ENCODE measurements at regions not wholly inside any gene's neighbourhood (a gene's known extent, or its start where the extent isn't known, plus 50 kb on each side); places are given as distances from the start of the nearest gene placed in this dataset.
"Not testable (repeated sequence)": the region's sequence is repeated elsewhere in the genome, so short reads cannot be mapped to it uniquely, and the experiment has no call there.

DNA sequence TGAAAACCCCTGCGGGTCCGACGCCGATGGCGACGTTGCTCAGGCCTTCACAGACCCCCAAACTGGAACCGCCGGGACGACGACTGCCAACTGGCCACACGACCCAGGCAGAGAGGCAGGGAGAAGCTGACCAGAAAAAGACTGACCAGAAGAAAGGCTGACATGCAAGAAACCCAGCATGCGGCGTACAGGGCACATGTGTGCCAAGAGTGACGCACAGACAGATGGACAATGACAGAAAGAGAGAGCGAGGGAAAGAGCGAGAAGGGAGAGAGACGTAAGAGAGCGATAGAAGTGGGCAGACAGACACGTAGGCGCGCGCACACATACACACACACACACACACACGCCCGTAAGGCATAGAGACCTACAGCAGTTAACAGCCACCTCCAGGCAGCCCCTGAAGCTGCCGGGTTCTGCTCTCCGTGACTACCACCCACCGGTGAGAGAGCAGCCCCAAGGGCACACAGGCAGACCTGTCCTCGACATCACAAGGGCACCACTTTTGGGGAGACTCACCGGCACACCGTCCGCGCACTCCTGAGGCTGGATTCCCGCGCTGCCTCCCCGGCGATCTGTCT is 67.2 kb upstream of the ZNF527 start:
- H3K27ac ChIP-seq (ENCODE audit: low read depth, low read length), result no peak overlapping the region
- H3K9ac ChIP-seq (ENCODE audit: low read depth in 1 of 2, low read length in 2 of 2), result no peak overlapping the region

GRCh38 chr19:37304190-37304883 is 66.6 kb upstream of the ZNF527 start:
- H3K27ac ChIP-seq (ENCODE audit: low read depth, low read length), result no peak overlapping the region
- H3K36me3 ChIP-seq (ENCODE audit: control insufficient read depth in 1 of 2, insufficient read depth in 2 of 2, low read length in 2 of 2), result no peaks in the 10 kb centered on the region
- H3K9me3 ChIP-seq (ENCODE audit: control insufficient read depth in 1 of 2, low read length in 2 of 2), result peaks cover 11 to 35% of the 10 kb centered on the region in 2 donors
- H3K27me3 ChIP-seq (ENCODE audit: control insufficient read depth in 1 of 2, insufficient read depth in 2 of 2, low read length in 2 of 2), result no peaks in the 10 kb centered on the region
- H3K4me1 ChIP-seq (ENCODE audit: control insufficient read depth in 1 of 2, insufficient read depth in 2 of 2, low read length in 2 of 2), result no peaks in the 10 kb centered on the region
- H3K9ac ChIP-seq (ENCODE audit: low read depth in 1 of 2, low read length in 2 of 2), result no peak overlapping the region
- H3K4me3 ChIP-seq (ENCODE audit: low read depth in 1 of 2, low read length in 2 of 2), result peak overlapping the region; percentile 29 to 40

More for the DNA sequence above, 67.2 kb upstream of the ZNF527 start:
- H3K4me3 ChIP-seq (ENCODE audit: low read depth in 1 of 2, low read length in 2 of 2), result peak overlapping the region; percentile 29 to 40
- peaks cover 11 to 35% of the 10 kb centered on the region in 2 donors for H3K9me3 ChIP-seq (ENCODE audit: control insufficient read depth in 1 of 2, low read length in 2 of 2)
- no peaks in the 10 kb centered on the region for H3K27me3 ChIP-seq (ENCODE audit: control insufficient read depth in 1 of 2, insufficient read depth in 2 of 2, low read length in 2 of 2)
- H3K4me1 ChIP-seq (ENCODE audit: control insufficient read depth in 1 of 2, insufficient read depth in 2 of 2, low read length in 2 of 2), result no peaks in the 10 kb centered on the region
- no peaks in the 10 kb centered on the region for H3K36me3 ChIP-seq (ENCODE audit: control insufficient read depth in 1 of 2, insufficient read depth in 2 of 2, low read length in 2 of 2)

- no peaks in the 10 kb centered on the region for H3K36me3 ChIP-seq (ENCODE audit: control insufficient read depth in 1 of 2, insufficient read depth in 2 of 2, low read length in 2 of 2)
- H3K4me1 ChIP-seq (ENCODE audit: control insufficient read depth in 1 of 2, insufficient read depth in 2 of 2, low read length in 2 of 2), result no peaks in the 10 kb centered on the region
- no peak overlapping the region for H3K27ac ChIP-seq (ENCODE audit: low read depth, low read length)
- H3K9ac ChIP-seq (ENCODE audit: low read depth in 1 of 2, low read length in 2 of 2), result no peak overlapping the region
- H3K4me3 ChIP-seq (ENCODE audit: low read depth in 1 of 2, low read length in 2 of 2), result no peak overlapping the region
- H3K9me3 ChIP-seq (ENCODE audit: control insufficient read depth in 1 of 2, low read length in 2 of 2), result peaks cover 11 to 35% of the 10 kb centered on the region in 2 donors
- no peaks in the 10 kb centered on the region for H3K27me3 ChIP-seq (ENCODE audit: control insufficient read depth in 1 of 2, insufficient read depth in 2 of 2, low read length in 2 of 2)
Observed at GRCh38 chr19:37304884-37305255, 66.0 kb upstream of the ZNF527 start.

DNA sequence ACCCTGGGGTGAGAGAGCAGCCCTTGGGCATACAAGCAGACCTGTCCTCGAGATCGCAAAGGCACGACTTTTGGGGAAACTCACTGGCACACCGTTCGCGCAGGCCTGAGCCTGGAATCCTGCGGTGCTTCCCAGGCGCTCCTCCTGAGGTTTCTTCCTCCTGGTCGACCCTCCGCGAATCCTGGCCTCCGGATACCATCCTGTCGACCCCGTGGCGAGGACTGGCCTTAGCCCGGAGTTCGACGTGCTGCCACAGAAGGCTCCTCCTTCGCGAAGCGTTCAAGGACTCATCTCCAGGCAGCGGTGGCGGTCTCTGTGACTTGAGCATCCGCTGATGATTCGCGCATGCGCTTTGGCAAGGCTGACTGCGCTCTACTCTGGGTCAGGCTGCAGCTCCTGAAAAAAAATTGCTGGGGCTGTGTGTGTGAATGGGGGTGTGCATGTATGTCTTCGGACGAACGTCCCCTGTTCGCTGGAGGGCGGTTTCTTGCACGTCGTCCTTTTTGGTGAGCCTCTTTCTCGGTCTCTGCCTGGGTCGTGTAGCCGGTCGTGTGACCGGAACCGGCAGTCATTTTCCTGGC is 64.4 kb upstream of the ZNF527 start:
- Histone ChIP-seq H3K27me3 (ENCODE audit: control insufficient read depth in 1 of 2, insufficient read depth in 2 of 2, low read length in 2 of 2) (no peaks in the 10 kb centered on the region), H3K4me1 (ENCODE audit: control insufficient read depth in 1 of 2, insufficient read depth in 2 of 2, low read length in 2 of 2) (no peaks in the 10 kb centered on the region), H3K4me3 (ENCODE audit: low read depth in 1 of 2, low read length in 2 of 2) (no peak overlapping the region), H3K9me3 (ENCODE audit: control insufficient read depth in 1 of 2, low read length in 2 of 2) (peaks cover 11 to 35% of the 10 kb centered on the region in 2 donors), H3K36me3 (ENCODE audit: control insufficient read depth in 1 of 2, insufficient read depth in 2 of 2, low read length in 2 of 2) (no peaks in the 10 kb centered on the region), H3K27ac (ENCODE audit: low read depth, low read length) (no peak overlapping the region), H3K9ac (ENCODE audit: low read depth in 1 of 2, low read length in 2 of 2) (no peak overlapping the region)

GRCh38 chr19:37309834-37310575 is 60.9 kb upstream of the ZNF527 start:
- Histone ChIP-seq H3K36me3 (ENCODE audit: control insufficient read depth in 1 of 2, insufficient read depth in 2 of 2, low read length in 2 of 2) (no peaks in the 10 kb centered on the region), H3K9ac (ENCODE audit: low read depth in 1 of 2, low read length in 2 of 2) (no peak overlapping the region), H3K4me3 (ENCODE audit: low read depth in 1 of 2, low read length in 2 of 2) (no peak overlapping the region), H3K27me3 (ENCODE audit: control insufficient read depth in 1 of 2, insufficient read depth in 2 of 2, low read length in 2 of 2) (no peaks in the 10 kb centered on the region), H3K4me1 (ENCODE audit: control insufficient read depth in 1 of 2, insufficient read depth in 2 of 2, low read length in 2 of 2) (no peaks in the 10 kb centered on the region), H3K27ac (ENCODE audit: low read depth, low read length) (no peak overlapping the region), H3K9me3 (ENCODE audit: control insufficient read depth in 1 of 2, low read length in 2 of 2) (peaks cover 2 to 19% of the 10 kb centered on the region in 2 donors)

- not testable (repeated sequence) for H3K9me3 ChIP-seq (ENCODE audit: control insufficient read depth in 1 of 2, low read length in 2 of 2); H3K4me1 ChIP-seq (ENCODE audit: control insufficient read depth in 1 of 2, insufficient read depth in 2 of 2, low read length in 2 of 2); H3K27me3 ChIP-seq (ENCODE audit: control insufficient read depth in 1 of 2, insufficient read depth in 2 of 2, low read length in 2 of 2); H3K27ac ChIP-seq (ENCODE audit: low read depth, low read length); H3K9ac ChIP-seq (ENCODE audit: low read depth in 1 of 2, low read length in 2 of 2); H3K36me3 ChIP-seq (ENCODE audit: control insufficient read depth in 1 of 2, insufficient read depth in 2 of 2, low read length in 2 of 2)
- H3K4me3 ChIP-seq (ENCODE audit: low read depth in 1 of 2, low read length in 2 of 2), result peak overlapping the region; percentile 15 to 63
Observed at GRCh38 chr19:37312531-37313334, 58.2 kb upstream of the ZNF527 start.

- H3K9ac ChIP-seq (ENCODE audit: low read depth in 1 of 2, low read length in 2 of 2), result no peak overlapping the region
- H3K4me1 ChIP-seq (ENCODE audit: control insufficient read depth in 1 of 2, insufficient read depth in 2 of 2, low read length in 2 of 2), result no peaks in the 10 kb centered on the region
- H3K27me3 ChIP-seq (ENCODE audit: control insufficient read depth in 1 of 2, insufficient read depth in 2 of 2, low read length in 2 of 2), result no peaks in the 10 kb centered on the region
- no peaks in the 10 kb centered on the region for H3K36me3 ChIP-seq (ENCODE audit: control insufficient read depth in 1 of 2, insufficient read depth in 2 of 2, low read length in 2 of 2)
- no peak overlapping the region for H3K27ac ChIP-seq (ENCODE audit: low read depth, low read length)
- H3K9me3 ChIP-seq (ENCODE audit: control insufficient read depth in 1 of 2, low read length in 2 of 2), result no peaks in the 10 kb centered on the region
- H3K4me3 ChIP-seq (ENCODE audit: low read depth in 1 of 2, low read length in 2 of 2), result peak overlapping the region; percentile 15 to 63
Observed at GRCh38 chr19:37313335-37313627, 57.6 kb upstream of the ZNF527 start.

DNA sequence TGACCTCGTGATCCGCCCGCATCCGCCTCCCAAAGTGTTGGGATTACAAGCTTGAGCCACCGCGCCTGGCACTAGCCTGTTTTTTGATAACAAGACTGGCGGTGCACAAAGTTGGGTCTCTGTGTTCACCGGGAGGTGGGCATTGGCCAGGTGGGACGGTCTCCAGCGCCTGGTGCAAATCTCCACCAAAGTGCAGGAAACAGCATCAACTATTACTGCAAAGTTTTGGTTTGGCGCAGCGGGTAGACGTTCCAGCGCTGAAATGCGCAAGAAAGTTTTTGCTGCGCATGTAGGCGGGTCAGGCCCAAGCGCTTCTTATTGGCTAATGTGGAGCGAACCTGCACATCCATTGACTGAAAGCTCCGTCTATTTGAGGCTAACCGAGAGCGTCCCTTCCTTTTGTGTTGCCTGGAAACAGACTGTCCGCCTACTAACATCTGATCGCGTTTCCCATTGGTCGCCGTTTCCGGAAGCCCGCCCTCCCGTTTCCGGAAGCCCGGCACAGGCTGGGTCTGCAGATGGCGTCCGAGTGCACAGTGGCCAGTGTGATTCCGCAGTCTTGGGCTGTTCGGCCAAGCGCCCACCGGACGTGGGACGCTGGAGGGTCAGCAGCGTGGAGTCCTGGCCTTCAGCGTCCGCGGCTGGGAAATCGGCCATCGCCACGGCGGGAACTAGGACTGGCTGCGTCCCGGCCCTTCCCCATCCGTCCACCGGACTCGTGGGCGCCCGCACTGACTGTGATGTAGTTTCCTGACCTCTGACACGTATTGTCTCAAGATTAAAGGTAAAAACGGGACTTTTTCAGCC is 53.3 kb upstream of the ZNF527 start:
- Histone ChIP-seq H3K4me1 (ENCODE audit: control insufficient read depth in 1 of 2, insufficient read depth in 2 of 2, low read length in 2 of 2) (no peaks in the 10 kb centered on the region), H3K4me3 (ENCODE audit: low read depth in 1 of 2, low read length in 2 of 2) (peak overlapping the region; percentile 91 to 100), H3K9ac (ENCODE audit: low read depth in 1 of 2, low read length in 2 of 2) (peak overlapping the region; percentile 62 to 95), H3K9me3 (ENCODE audit: control insufficient read depth in 1 of 2, low read length in 2 of 2) (peaks cover 0 to 4% of the 10 kb centered on the region in 2 donors), H3K27ac (ENCODE audit: low read depth, low read length) (peak overlapping the region; percentile 82), H3K27me3 (ENCODE audit: control insufficient read depth in 1 of 2, insufficient read depth in 2 of 2, low read length in 2 of 2) (no peaks in the 10 kb centered on the region), H3K36me3 (ENCODE audit: control insufficient read depth in 1 of 2, insufficient read depth in 2 of 2, low read length in 2 of 2) (no peaks in the 10 kb centered on the region)

DNA sequence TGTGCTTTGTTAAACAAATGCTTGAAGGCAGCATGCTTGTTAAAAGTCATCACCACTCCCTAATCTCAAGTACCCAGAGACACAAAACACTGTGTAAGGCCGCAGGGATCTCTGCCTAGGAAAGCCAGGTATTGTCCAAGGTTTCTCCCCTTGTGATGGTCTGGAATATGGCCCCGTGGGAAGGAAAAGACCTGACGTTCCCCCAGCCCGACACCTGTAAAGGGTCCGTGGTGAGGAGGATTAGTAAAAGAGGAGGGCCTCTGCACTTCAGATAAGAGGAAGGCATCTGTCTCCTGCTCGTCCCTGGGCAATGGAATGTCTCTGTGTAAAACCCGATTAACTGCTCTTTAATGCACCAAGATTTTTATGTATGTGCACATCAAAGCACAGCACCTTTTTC is 49.9 kb upstream of the ZNF527 start:
- H3K36me3 ChIP-seq (ENCODE audit: control insufficient read depth in 1 of 2, insufficient read depth in 2 of 2, low read length in 2 of 2), result peaks cover 0 to 19% of the 10 kb centered on the region in 2 donors
- not testable (repeated sequence) for H3K4me1 ChIP-seq (ENCODE audit: control insufficient read depth in 1 of 2, insufficient read depth in 2 of 2, low read length in 2 of 2); H3K9ac ChIP-seq (ENCODE audit: low read depth in 1 of 2, low read length in 2 of 2); H3K4me3 ChIP-seq (ENCODE audit: low read depth in 1 of 2, low read length in 2 of 2); H3K9me3 ChIP-seq (ENCODE audit: control insufficient read depth in 1 of 2, low read length in 2 of 2); H3K27me3 ChIP-seq (ENCODE audit: control insufficient read depth in 1 of 2, insufficient read depth in 2 of 2, low read length in 2 of 2); H3K27ac ChIP-seq (ENCODE audit: low read depth, low read length)

Measured in duodenal mucosa (tissue), 2 donors.